RWPE1 (cell line): ENCODE measurements at regions not wholly inside any gene's neighbourhood (a gene's known extent, or its start where the extent isn't known, plus 50 kb on each side); places are given as distances from the start of the nearest gene placed in this dataset.
"Not testable (repeated sequence)": the region's sequence is repeated elsewhere in the genome, so short reads cannot be mapped to it uniquely, and the experiment has no call there.

ENCODE experiments used
- CTCF ChIA-PET: fragments of 350-600 bp; sonication (Branson Sonifier 250); formaldehyde crosslinking; extraction: SDS; loops from one replicate; lab custom pipeline; 2021; lab: Yijun Ruan, JAX
- POLR2A ChIA-PET: fragments of 400-600 bp; formaldehyde crosslinking; extraction: SDS; loops from one replicate; lab custom pipeline; 2020; ENCODE audit warnings: antibody characterized with exemption; ENCODE audit not compliant: low non-redundant PET; lab: Yijun Ruan, JAX
- DNase-seq: peaks from one replicate; pipeline ENCODE4 v3.0.0; 2012; ENCODE audit warnings: low spot score
- H3K27ac ChIP-seq: fragments of 450-650 bp; 2 replicates; pipeline ENCODE4 v1.5.1; 2017
- TF ChIP-seq, protein P1 (sequence below): fragments of 450-650 bp; conservative IDR thresholded peaks from 2 replicates; pipeline ENCODE4 v1.5.1; 2017; ENCODE audit warnings: low read depth, mild to moderate bottlenecking

DNA sequence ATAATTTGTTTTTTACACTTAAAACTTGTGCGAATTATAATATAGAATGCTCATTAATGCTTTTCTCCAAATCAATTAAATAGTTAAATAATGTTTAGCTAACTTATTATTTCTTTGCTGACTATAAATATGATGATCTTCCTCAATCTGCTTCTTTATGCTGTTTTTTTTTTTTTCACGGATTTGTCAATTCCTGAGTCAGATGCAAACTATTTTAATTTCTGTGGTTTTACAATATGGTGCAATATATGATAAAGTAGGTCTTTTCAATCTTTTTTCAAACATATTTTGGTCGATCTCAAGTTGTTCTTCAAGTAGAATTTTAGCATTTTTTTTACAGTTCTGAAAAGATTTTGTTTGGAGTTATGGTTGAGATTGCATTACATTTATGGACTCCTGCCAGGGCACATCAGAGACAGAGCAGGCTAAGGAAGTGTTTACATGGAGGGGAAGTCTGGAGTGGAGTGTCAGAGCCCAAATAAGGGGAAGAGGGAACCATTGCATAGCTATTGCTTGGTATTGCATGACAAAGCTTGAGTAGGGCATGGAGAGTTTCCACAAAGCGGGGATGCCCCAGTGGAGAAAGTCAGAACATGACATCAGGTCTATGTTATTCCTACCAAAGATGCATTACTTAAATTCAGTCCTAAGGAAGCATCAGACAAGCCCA is 204.4 kb downstream of the OTUD1 start:
- CTCF ChIA-PET: interaction anchor here (0.7 kb wide), 1 partner anchor 66 kb away, joined by 4 read pairs; no protein-coding TSS in a partner anchor

DNA sequence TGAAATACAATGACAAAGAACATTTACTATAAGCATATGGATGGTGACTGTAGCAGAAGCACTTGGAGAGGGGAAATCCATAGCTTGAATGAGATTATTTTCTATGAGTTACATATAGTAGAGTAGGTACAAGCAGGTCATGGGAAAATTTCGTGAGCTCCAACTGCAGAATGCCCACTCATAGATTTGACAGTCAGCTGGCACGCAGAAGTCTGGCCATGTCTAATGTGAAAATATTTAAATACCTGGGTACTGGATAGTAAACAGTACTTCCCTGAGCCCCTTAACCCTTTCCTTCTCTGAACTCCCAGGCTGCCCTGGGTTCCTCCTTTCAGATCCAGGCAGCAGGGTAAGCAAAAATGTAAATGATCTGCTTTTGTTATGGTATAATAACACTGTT is 209.7 kb downstream of the OTUD1 start:
- POLR2A ChIA-PET: no interaction called here
- TF ChIP-seq, protein P1, sequence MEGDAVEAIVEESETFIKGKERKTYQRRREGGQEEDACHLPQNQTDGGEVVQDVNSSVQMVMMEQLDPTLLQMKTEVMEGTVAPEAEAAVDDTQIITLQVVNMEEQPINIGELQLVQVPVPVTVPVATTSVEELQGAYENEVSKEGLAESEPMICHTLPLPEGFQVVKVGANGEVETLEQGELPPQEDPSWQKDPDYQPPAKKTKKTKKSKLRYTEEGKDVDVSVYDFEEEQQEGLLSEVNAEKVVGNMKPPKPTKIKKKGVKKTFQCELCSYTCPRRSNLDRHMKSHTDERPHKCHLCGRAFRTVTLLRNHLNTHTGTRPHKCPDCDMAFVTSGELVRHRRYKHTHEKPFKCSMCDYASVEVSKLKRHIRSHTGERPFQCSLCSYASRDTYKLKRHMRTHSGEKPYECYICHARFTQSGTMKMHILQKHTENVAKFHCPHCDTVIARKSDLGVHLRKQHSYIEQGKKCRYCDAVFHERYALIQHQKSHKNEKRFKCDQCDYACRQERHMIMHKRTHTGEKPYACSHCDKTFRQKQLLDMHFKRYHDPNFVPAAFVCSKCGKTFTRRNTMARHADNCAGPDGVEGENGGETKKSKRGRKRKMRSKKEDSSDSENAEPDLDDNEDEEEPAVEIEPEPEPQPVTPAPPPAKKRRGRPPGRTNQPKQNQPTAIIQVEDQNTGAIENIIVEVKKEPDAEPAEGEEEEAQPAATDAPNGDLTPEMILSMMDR: no peak
- H3K27ac ChIP-seq: no peak overlapping the region
- CTCF ChIA-PET: no interaction called here
- no peak for DNase-seq

More for the DNA sequence above, 204.4 kb downstream of the OTUD1 start:
- no peak overlapping the region for H3K27ac ChIP-seq
- TF ChIP-seq, protein P1: no peak
- no peak for DNase-seq
- POLR2A ChIA-PET: no interaction called here

DNA sequence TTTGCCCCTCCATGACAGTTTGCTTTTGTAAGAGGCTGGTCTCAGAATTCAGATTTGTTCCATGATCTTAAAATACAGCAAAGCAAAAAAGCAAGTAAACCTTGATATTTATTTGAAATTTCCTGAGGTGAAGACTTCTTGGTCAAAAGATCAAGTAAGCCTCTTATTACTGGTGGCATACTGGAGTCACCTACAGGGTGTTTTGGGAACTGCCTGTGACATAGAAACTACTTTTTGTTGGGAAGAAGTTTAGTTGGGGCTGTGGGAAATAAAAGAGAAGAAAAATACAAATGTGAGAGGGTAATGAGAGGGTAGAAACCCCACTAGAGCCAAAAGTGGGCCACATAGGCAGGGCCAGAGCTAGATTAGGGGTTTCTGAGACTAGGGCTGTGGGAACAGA is 217.9 kb downstream of the OTUD1 start:
- TF ChIP-seq, protein P1: peak; percentile 41; the same call in 1 of the 2 replicates
- CTCF ChIA-PET: interaction anchor here (0.9 to 1.3 kb wide), 2 partner anchors 8 to 342 kb away, joined by 4 to 5 read pairs; no protein-coding TSS in a partner anchor
- H3K27ac ChIP-seq: no peak overlapping the region
- peak; percentile 5 for DNase-seq
- POLR2A ChIA-PET: no interaction called here

DNA sequence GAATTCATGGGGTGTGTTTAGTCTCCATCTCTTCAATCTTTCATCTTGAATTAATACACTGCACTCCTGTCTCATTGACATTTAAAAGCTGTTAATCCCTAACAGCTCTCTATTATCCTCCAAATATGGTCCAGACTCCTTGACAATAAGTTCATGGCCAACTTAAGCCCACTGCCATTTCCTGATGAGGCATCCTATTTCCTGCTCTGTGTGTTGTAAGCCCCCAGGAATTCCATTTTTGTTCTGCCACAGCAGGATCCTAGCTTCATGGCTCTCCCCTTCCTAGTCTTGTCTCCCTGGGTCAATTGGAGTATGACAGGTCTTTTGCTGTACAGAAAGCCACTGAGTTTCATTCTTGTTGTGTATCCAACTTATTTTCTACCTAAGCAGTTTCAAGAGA is 218.8 kb downstream of the OTUD1 start:
- no peak for DNase-seq
- POLR2A ChIA-PET: no interaction called here
- CTCF ChIA-PET: interaction anchor here (0.6 to 1.3 kb wide), 4 partner anchors 7 to 343 kb away, joined by 3 to 5 read pairs (median 4); no protein-coding TSS in a partner anchor
- H3K27ac ChIP-seq: no peak overlapping the region
- TF ChIP-seq, protein P1: no peak

DNA sequence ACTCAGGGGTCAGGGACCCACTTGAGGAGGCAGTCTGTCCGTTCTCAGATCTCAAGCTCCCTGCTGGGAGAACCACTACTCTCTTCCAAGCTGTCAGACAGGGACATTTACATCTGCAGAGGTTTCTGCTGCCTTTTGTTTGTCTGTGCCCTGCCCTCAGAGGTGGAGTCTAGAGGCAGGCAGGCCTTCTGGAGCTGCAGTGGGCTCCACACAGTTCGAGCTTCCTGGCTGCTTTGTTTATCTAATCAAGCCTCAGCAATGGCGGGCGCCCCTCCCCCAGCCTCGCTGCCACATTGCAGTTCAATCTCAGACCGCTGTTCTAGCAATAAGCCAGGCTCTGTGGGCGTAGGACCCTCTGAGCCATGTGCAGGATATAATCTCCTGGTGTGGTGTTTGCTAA is 233.0 kb downstream of the OTUD1 start:
- DNase-seq, POLR2A ChIA-PET, H3K27ac ChIP-seq: not testable (repeated sequence)
- CTCF ChIA-PET: interaction anchor here (0.6 kb wide), 2 partner anchors 25 to 69 kb away, joined by 4 to 5 read pairs; no protein-coding TSS in a partner anchor

DNA sequence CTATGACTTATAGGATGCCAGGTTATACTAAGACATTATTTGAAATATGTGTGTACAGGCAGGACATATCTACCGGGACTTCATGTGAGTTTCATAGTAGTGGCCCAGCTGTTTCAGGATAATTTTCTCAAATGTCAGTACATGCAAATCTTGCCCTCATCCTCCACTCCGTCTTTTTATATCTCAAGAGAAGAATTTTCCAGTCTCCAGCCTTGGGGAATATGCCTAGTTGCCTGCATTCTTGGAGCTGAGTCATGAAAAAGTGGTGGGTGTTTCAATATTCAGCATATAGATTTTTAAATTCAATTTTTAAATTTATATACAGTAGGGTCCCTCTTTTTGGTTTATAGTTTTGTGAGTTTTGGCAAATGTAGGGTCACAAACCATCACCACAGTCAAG is 236.7 kb downstream of the OTUD1 start:
- POLR2A ChIA-PET: no interaction called here
- H3K27ac ChIP-seq: no peak overlapping the region
- CTCF ChIA-PET: no interaction called here
- TF ChIP-seq, protein P1: no peak
- no peak for DNase-seq

DNA sequence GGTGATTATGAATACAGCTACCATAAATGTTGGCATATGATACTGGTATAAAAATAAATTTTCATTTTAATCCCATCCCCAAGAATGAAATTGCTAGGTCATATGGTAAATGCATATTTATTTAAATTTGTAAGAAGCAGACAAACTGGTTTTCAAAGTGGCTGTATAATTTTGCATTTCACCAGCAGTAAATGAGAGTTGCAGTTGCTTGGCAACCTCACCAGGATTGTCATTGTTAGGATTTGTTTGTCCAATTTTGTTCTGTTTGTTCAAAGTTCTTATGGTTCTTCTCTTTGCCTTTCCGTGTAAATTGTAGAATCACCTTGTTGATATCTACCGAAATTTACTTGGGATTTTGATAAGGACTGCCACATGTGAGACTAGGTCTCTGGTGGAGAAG is 237.4 kb downstream of the OTUD1 start:
- CTCF ChIA-PET: no interaction called here
- H3K27ac ChIP-seq: no peak overlapping the region
- POLR2A ChIA-PET: no interaction called here
- no peak for DNase-seq
- TF ChIP-seq, protein P1: no peak
